ENCODE measurements at regions not wholly inside any gene's neighbourhood (a gene's known extent, or its start where the extent isn't known, plus 50 kb on each side); places are given as distances from the start of the nearest gene placed in this dataset.

DNA sequence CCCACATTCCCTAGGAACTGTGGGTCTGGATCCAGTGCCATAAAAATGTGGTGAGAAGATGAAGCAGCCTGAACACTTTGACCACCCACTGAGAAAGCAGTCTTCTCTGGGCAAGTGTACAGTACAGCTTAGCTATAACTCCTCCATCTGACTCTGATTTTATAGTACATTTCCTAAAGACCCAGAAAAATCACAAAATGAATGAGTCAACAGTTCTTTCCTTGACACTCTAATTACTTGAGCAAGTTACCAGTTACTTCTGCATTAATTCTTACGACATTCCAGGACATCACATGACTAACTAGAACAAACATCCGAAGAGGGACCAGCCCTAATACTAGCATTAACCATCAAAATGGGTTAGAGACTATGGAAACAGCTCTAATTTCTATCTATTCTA lies 148.1 kb upstream of the PEX5L start:
- no peak for TF ChIP-seq CTCF (IDR thresholded peaks at IDR 0.05)
- TF ChIP-seq POLR2A (IDR thresholded peaks at IDR 0.05): no peak
